Stromal cell of bone marrow (primary cell): ENCODE measurements at regions not wholly inside any gene's neighbourhood (a gene's known extent, or its start where the extent isn't known, plus 50 kb on each side); places are given as distances from the start of the nearest gene placed in this dataset.
"Not testable (repeated sequence)": the region's sequence is repeated elsewhere in the genome, so short reads cannot be mapped to it uniquely, and the experiment has no call there.

Source experiments
- DNase-seq: peaks from one replicate; pipeline ENCODE4 v3.0.0-alpha.2; 2012; ENCODE audit warnings: low read depth

- DNase-seq: no peak
Measured at GRCh38 chrX:40411340-40412111, 169.2 kb upstream of the ATP6AP2 start.

- DNase-seq: no peak
Measured at GRCh38 chrX:40410859-40411258, 169.9 kb upstream of the ATP6AP2 start.

- DNase-seq: no peak
Measured at GRCh38 chrX:40406330-40406859, 174.4 kb upstream of the ATP6AP2 start.

GRCh38 chrX:40405399-40405798, 175.4 kb upstream of the ATP6AP2 start:
- no peak for DNase-seq

- no peak for DNase-seq
Measured at GRCh38 chrX:40403757-40404156, 177.0 kb upstream of the ATP6AP2 start.

- peak; percentile 33 for DNase-seq
Measured at GRCh38 chrX:40402831-40403533, 177.8 kb upstream of the ATP6AP2 start.

GRCh38 chrX:40395102-40395501, 185.7 kb upstream of the ATP6AP2 start:
- no peak for DNase-seq

- no peak for DNase-seq
Measured at GRCh38 chrX:40394302-40394701, 186.5 kb upstream of the ATP6AP2 start.

- DNase-seq: no peak
Measured at GRCh38 chrX:40392599-40392998, 188.2 kb upstream of the ATP6AP2 start.

GRCh38 chrX:40391662-40392061, 189.1 kb upstream of the ATP6AP2 start:
- no peak for DNase-seq

- DNase-seq: no peak
Measured at GRCh38 chrX:40389555-40389954, 191.2 kb upstream of the ATP6AP2 start.

GRCh38 chrX:40388441-40388840, 192.3 kb upstream of the ATP6AP2 start:
- no peak for DNase-seq

GRCh38 chrX:40387869-40388268, 192.9 kb upstream of the ATP6AP2 start:
- not testable (repeated sequence) for DNase-seq

- DNase-seq: not testable (repeated sequence)
Measured at GRCh38 chrX:40387311-40387710, 193.5 kb upstream of the ATP6AP2 start.

- DNase-seq: no peak
Measured at GRCh38 chrX:40385682-40386081, 195.1 kb upstream of the ATP6AP2 start.

- no peak for DNase-seq
Measured at GRCh38 chrX:40385256-40385655, 195.5 kb upstream of the ATP6AP2 start.

- DNase-seq: no peak
Measured at GRCh38 chrX:40383969-40384368, 196.8 kb upstream of the ATP6AP2 start.

- no peak for DNase-seq
Measured at GRCh38 chrX:40383360-40383759, 197.4 kb upstream of the ATP6AP2 start.

GRCh38 chrX:40380655-40381488, 199.9 kb upstream of the ATP6AP2 start:
- no peak for DNase-seq

GRCh38 chrX:40377684-40378083, 203.1 kb upstream of the ATP6AP2 start:
- no peak for DNase-seq

- no peak for DNase-seq
Measured at GRCh38 chrX:40374486-40374885, 206.3 kb upstream of the ATP6AP2 start.

GRCh38 chrX:40373641-40374040, 207.1 kb upstream of the ATP6AP2 start:
- no peak for DNase-seq
